Fibroblast of the aortic adventitia (primary cell): ENCODE measurements at regions not wholly inside any gene's neighbourhood (a gene's known extent, or its start where the extent isn't known, plus 50 kb on each side); places are given as distances from the start of the nearest gene placed in this dataset.
A peak's percentile ranks its signal among the peaks of the same experiment; 100 is the strongest.

Experiments
- DNase-seq: peaks from one replicate; pipeline ENCODE4 v3.0.0-alpha.2; 2010; ENCODE audit warnings: low read depth
- H3K4me3 ChIP-seq: 2 replicates; pipeline ENCODE4 v1.5.1; 2011; ENCODE audit warnings: low read depth, mild to moderate bottlenecking, control low read depth, low read length, moderate library complexity
- CTCF ChIP-seq: IDR thresholded peaks from 2 replicates; pipeline ENCODE4 v1.5.1; 2011; ENCODE audit warnings: mild to moderate bottlenecking, low read length, control low read depth, inconsistent platforms; ENCODE audit not compliant: insufficient read depth

- no peak for DNase-seq
- H3K4me3 ChIP-seq: no peak overlapping the region
- TF ChIP-seq CTCF: no peak
Measured at GRCh38 chr4:19372390-19372789, 879.3 kb upstream of the SLIT2 start.

- no peak overlapping the region for H3K4me3 ChIP-seq
- DNase-seq: no peak
- no peak for TF ChIP-seq CTCF
Measured at GRCh38 chr4:19368800-19369199, 882.9 kb upstream of the SLIT2 start.

- DNase-seq: peak; percentile 25
- no peak overlapping the region for H3K4me3 ChIP-seq
- no peak for TF ChIP-seq CTCF
Measured at GRCh38 chr4:19366916-19367315, 884.8 kb upstream of the SLIT2 start.

GRCh38 chr4:19358015-19358414, 893.7 kb upstream of the SLIT2 start:
- no peak overlapping the region for H3K4me3 ChIP-seq
- TF ChIP-seq CTCF: no peak
- DNase-seq: peak; percentile 12

- TF ChIP-seq CTCF: no peak
- DNase-seq: no peak
- H3K4me3 ChIP-seq: no peak overlapping the region
Measured at GRCh38 chr4:19349416-19349815, 902.3 kb upstream of the SLIT2 start.

GRCh38 chr4:19348746-19349145, 903.0 kb upstream of the SLIT2 start:
- no peak for TF ChIP-seq CTCF
- no peak for DNase-seq
- H3K4me3 ChIP-seq: no peak overlapping the region

- no peak for TF ChIP-seq CTCF
- no peak overlapping the region for H3K4me3 ChIP-seq
- DNase-seq: no peak
Measured at GRCh38 chr4:19346636-19347035, 905.1 kb upstream of the SLIT2 start.
